BJ (cell line): ENCODE measurements at regions not wholly inside any gene's neighbourhood (a gene's known extent, or its start where the extent isn't known, plus 50 kb on each side); places are given as distances from the start of the nearest gene placed in this dataset.

Experiments used
- CTCF ChIA-PET: fragments of 350-600 bp; formaldehyde crosslinking; extraction: SDS; loops from one replicate; lab custom pipeline; 2021; ENCODE audit warnings: antibody characterized with exemption, inconsistent platforms; lab: Yijun Ruan, JAX
- POLR2A ChIA-PET: fragments of 300-600 bp; sonication (Branson Sonifier 250); formaldehyde crosslinking; extraction: SDS; loops from one replicate; lab custom pipeline; 2021; ENCODE audit warnings: antibody characterized with exemption; lab: Charles Lee
- DNase-seq: peaks from one replicate; pipeline ENCODE4 v3.0.0-alpha.2; 2011; ENCODE audit warnings: low read depth
- H3K27me3 ChIP-seq: 2 replicates; pipeline ENCODE4 v1.6.0; 2011; ENCODE audit warnings: low read length; ENCODE audit not compliant: control insufficient read depth, insufficient read depth
- H3K36me3 ChIP-seq: 2 replicates; pipeline ENCODE4 v1.5.1; 2011; ENCODE audit warnings: low read length; ENCODE audit not compliant: control insufficient read depth, insufficient read depth
- H3K4me3 ChIP-seq: 2 replicates; pipeline ENCODE4 v1.5.1; 2011; ENCODE audit warnings: low read depth, mild to moderate bottlenecking, control low read depth, low read length
- CTCF ChIP-seq: IDR thresholded peaks from 2 replicates; pipeline ENCODE4 v1.5.1; 2011; ENCODE audit warnings: low read depth, mild to moderate bottlenecking, control low read depth, inconsistent platforms, low read length, moderate library complexity; ENCODE audit not compliant: insufficient read depth

- H3K27me3 ChIP-seq, result no peaks in the 10 kb centered on the region
- ChIA-PET CTCF (interaction anchor here (0.6 to 1.6 kb wide), 3 partner anchors 12 to 403 kb away, joined by 3 to 4 read pairs (median 4); no protein-coding TSS in a partner anchor), POLR2A (no interaction called here)
- no peak for TF ChIP-seq CTCF
- DNase-seq, result no peak
- H3K36me3 ChIP-seq, result no peaks in the 10 kb centered on the region
- no peak overlapping the region for H3K4me3 ChIP-seq
Observed at GRCh38 chr11:109945626-109946321, 147.4 kb upstream of the ZC3H12C start.

- ChIA-PET CTCF (interaction anchor here (0.6 to 1.6 kb wide), 5 partner anchors 10 to 255 kb away, joined by 3 to 4 read pairs (median 4); no protein-coding TSS in a partner anchor), POLR2A (no interaction called here)
- Histone ChIP-seq H3K36me3 (no peaks in the 10 kb centered on the region), H3K27me3 (no peaks in the 10 kb centered on the region), H3K4me3 (peak overlapping the region; percentile 23)
- DNase-seq, result peak; percentile 60
- peak; percentile 94 for TF ChIP-seq CTCF
Observed at GRCh38 chr11:109946322-109946846, 146.8 kb upstream of the ZC3H12C start.

GRCh38 chr11:109954534-109954933, 138.7 kb upstream of the ZC3H12C start:
- no peak for DNase-seq
- TF ChIP-seq CTCF, result no peak
- CTCF ChIA-PET, result interaction anchor here (0.5 to 0.6 kb wide), 3 partner anchors 110 to 314 kb away, joined by 3 to 6 read pairs (median 3); no protein-coding TSS in a partner anchor
- Histone ChIP-seq H3K36me3 (no peaks in the 10 kb centered on the region), H3K27me3 (peaks cover 5% of the 10 kb centered on the region), H3K4me3 (no peak overlapping the region)
- POLR2A ChIA-PET, result no interaction called here

GRCh38 chr11:109956124-109956793, 136.9 kb upstream of the ZC3H12C start:
- ChIA-PET CTCF (interaction anchor here (1.5 kb wide), 1 partner anchor 10 kb away, joined by 4 read pairs; no protein-coding TSS in a partner anchor), POLR2A (no interaction called here)
- DNase-seq, result no peak
- H3K4me3 ChIP-seq, result no peak overlapping the region
- no peak for TF ChIP-seq CTCF
- H3K36me3 ChIP-seq, result no peaks in the 10 kb centered on the region
- H3K27me3 ChIP-seq, result peaks cover 5% of the 10 kb centered on the region

GRCh38 chr11:109957000-109957399, 136.2 kb upstream of the ZC3H12C start:
- DNase-seq, result no peak
- CTCF ChIA-PET, result interaction anchor here (1.6 kb wide), 1 partner anchor 12 kb away, joined by 4 read pairs; no protein-coding TSS in a partner anchor
- H3K4me3 ChIP-seq, result no peak overlapping the region
- peaks cover 5% of the 10 kb centered on the region for H3K27me3 ChIP-seq
- no peaks in the 10 kb centered on the region for H3K36me3 ChIP-seq
- no peak for TF ChIP-seq CTCF
- POLR2A ChIA-PET, result no interaction called here
